Suprapubic skin (tissue), 4 donors: ENCODE measurements at regions not wholly inside any gene's neighbourhood (a gene's known extent, or its start where the extent isn't known, plus 50 kb on each side); places are given as distances from the start of the nearest gene placed in this dataset.

Experiments used
- DNase-seq, 2 donors: peaks; one replicate each; pipeline ENCODE4 v3.0.0-alpha.2; 2019; ENCODE audit warnings: low spot score in 2 of 2
- H3K27ac ChIP-seq: fragments of 200-600 bp; sonication (generic); one replicate; pipeline ENCODE4 v1.5.1; 2019
- H3K27me3 ChIP-seq: fragments of 200-600 bp; sonication (generic); one replicate; pipeline ENCODE4 v1.5.1; 2019
- H3K36me3 ChIP-seq: fragments of 200-600 bp; sonication (generic); one replicate; pipeline ENCODE4 v1.5.1; 2019
- H3K4me1 ChIP-seq: fragments of 200-600 bp; sonication (generic); one replicate; pipeline ENCODE4 v1.5.1; 2019
- H3K4me3 ChIP-seq: fragments of 200-600 bp; sonication (generic); one replicate; pipeline ENCODE4 v1.5.1; 2019; ENCODE audit warnings: mild to moderate bottlenecking
- H3K9me3 ChIP-seq: fragments of 200-600 bp; sonication (generic); one replicate; pipeline ENCODE4 v1.5.1; 2019
- CTCF ChIP-seq, 2 donors: fragments of 200-600 bp in 1 of 2; fragments of 450-650 bp in 1 of 2; sonication (generic) in 1 of 2; IDR thresholded peaks; one replicate each; pipeline ENCODE4 v1.5.1; 2016 to 2019; ENCODE audit warnings: antibody characterized with exemption in 2 of 2, mild to moderate bottlenecking in 1 of 2, moderate library complexity in 1 of 2
- EP300 ChIP-seq: sonication (generic); formaldehyde crosslinking; IDR thresholded peaks from one replicate; pipeline ENCODE4 v1.6.1; 2017; ENCODE audit warnings: antibody characterized with exemption
- POLR2A ChIP-seq, 2 donors: fragments of 450-650 bp; IDR thresholded peaks; one replicate each; pipeline ENCODE4 v1.6.1; 2017; ENCODE audit warnings: antibody characterized with exemption in 2 of 2, mild to moderate bottlenecking in 2 of 2, moderate library complexity in 2 of 2
- POLR2AphosphoS5 ChIP-seq, 3 donors: sonication (generic); formaldehyde crosslinking; IDR thresholded peaks; one replicate each; pipeline ENCODE4 v1.6.1; 2017; ENCODE audit warnings: antibody characterized with exemption in 3 of 3
- WGBS: methylation state at CpG from one replicate; pipeline ENCODE4 v1.1.5; 2018; 5-methylcytosine and 5-hydroxymethylcytosine counted together

DNA sequence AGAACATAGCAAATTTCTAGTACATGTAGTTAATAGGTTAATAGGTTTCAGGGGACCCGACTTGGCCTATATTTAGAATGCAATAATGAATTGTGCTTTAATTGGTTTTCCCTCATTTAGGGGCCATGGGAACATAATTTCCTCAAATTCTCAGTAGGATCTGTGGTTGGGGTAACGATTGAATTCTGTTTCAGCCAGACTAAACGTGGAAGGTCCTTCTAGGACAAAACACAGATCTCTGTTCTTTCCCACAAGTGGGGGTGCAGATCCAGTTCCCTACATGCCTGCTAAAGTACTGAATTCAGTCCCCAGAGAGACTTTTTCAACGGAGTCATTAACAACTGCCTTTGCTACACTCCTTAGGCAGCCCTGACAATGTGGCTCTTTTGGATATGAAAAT is 50.7 kb upstream of the AGBL1 start:
- 69% methylated on average over 4 of the region's 4 CpGs for WGBS
- no peak overlapping the region for H3K27ac ChIP-seq

More for the DNA sequence above, 50.7 kb upstream of the AGBL1 start:
- Histone ChIP-seq H3K4me1 (no peaks in the 10 kb centered on the region), H3K4me3 (no peak overlapping the region), H3K36me3 (no peaks in the 10 kb centered on the region), H3K9me3 (no peaks in the 10 kb centered on the region), H3K27me3 (no peaks in the 10 kb centered on the region)
- TF ChIP-seq POLR2A (IDR thresholded peaks at IDR 0.05) (no peak), EP300 (no peak), POLR2AphosphoS5 (IDR thresholded peaks at IDR 0.05) (no peak), CTCF (IDR thresholded peaks at IDR 0.05) (no peak)
- DNase-seq: no peak
